Renal pelvis (tissue), 1 donor: ENCODE measurements at regions not wholly inside any gene's neighbourhood (a gene's known extent, or its start where the extent isn't known, plus 50 kb on each side); places are given as distances from the start of the nearest gene placed in this dataset.

Source experiments
- DNase-seq: peaks from one replicate; pipeline ENCODE4 v3.0.0-alpha.2; 2013

DNA sequence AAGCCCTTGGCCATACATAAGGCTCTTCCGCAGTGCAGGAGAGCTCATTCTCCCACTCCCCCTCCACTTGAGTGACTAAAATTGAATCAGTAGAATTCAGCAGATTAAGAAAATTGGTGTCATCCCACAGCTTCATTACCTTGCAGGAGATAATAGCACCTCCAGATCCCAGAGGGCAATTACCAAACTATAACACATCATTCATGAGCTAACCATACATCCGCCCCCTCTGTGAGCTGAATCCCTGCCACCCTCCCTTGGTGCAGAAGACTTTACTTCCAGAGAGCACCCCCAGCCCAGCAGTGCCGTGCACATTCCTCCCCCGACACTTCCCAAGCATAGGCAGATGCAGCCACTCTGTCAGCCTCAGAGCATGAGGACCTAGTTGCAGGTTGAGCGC is 496.5 kb upstream of the B3GAT1 start:
- no peak for DNase-seq

DNA sequence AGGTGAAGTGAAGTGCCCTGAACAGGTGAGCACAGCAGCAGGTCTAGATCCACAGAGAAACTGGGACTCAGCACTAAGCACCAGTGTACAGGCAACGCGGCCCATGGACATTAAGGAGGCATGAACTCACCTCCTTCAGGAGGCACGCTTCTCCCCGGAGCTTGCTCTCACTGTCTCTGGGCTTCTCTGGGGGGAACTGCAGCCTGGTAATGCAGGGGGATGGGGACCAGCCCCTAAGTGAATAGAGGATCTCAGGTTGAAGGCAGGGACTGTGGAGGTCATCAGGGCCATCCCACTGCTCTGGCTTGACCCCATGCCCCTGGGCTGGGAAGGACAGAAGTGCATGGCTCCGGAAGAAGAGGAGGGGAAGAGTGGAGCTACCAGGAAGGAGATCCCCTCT is 495.6 kb upstream of the B3GAT1 start:
- no peak for DNase-seq

DNA sequence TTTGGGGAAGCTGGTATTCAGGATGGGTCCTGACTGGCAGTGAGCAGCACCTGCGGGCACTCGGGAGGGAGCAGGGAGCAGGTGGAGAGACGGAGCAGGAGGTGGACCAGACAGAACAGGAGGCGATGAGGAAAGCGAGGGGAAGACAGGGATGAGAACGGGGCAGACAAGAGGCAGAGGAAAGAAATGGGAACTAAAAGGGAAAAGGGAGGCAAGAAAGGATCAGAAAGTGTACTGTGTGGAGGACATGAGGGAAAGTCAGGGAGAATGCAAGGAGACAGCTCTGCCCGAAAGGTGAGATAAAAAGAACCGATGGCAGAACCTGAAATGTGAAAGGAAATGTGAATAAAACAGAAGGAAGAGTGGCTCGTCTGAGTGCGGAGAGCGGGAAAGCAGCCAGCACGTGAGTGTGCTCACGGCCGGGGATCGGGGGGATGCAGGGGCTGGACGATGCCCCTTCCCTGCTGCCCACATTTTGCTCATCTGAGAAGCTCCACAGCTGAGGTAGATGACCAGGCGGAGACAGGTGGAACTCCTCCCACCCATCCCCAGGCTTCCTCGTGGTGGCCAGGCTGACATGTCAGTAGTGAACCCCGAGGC is 494.4 kb upstream of the B3GAT1 start:
- no peak for DNase-seq

DNA sequence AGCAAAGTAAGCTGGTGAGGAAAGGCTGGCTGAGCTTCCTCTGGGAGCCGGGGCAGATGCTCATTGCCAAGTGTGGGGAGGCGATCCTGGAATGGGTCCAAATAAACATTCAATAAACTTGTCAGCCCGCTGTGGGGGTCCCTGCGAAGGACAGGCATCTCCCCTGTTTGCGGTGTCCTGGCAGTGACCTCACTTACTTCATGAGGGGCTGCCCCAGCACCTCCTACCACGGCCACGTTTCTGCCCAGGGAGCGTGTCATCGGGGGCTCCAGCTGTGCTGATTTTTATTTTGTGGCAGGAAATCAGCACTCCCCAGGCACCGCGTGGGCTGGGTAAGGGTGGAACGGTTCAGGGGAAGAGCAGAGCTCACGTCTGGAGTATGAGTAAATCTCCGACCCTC is 493.9 kb upstream of the B3GAT1 start:
- no peak for DNase-seq

DNA sequence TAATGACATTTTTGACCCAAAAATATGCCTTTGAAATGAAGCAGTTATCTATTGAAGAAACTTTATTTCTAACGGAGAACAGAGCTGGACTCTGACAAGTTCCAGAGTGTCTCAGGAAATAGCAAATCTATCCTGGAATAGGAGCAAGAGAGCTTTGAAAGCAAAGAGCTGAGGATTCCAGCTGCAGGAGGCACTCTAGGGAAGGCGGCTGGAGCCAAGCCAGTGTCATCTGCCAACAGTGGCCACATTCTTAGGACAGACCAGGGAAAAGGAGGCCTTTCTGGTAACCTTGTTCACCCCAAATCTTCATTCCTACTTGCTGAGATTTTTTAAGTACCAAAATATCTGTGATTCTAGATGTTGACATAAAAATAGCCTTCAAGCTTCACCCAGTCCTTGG is 493.5 kb upstream of the B3GAT1 start:
- no peak for DNase-seq

DNA sequence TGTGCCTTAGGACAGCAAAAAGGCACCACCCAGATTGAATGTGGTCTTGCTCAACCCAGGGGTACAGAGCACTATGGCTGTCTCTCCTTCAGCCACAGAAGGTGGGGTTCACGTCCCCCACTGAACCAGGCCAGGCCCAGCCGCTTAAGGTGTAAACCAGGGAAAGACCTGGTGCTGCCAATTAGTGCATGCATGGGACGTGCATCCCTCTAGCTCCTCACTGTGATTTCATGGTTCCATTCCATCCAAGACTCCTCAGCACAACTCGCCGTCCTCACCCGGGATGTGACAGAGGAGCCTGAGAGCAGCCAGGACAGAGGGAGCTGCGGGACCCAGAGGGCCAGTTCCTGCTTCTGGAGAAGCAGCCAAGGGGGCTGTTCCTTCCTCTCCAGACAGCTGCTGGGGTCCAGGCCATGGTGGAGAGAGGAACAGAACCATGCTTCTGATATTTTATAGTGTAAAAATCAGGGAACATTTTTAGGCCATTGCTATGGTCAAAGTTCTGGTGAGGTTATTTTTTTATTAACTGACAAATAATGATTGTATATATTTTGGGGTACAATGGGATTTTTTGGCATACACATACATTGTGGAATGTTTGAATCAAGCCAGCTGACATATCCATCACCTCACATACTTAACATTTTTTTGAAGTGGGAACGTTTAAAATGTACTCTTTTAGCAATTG is 492.2 kb upstream of the B3GAT1 start:
- DNase-seq = no peak

DNA sequence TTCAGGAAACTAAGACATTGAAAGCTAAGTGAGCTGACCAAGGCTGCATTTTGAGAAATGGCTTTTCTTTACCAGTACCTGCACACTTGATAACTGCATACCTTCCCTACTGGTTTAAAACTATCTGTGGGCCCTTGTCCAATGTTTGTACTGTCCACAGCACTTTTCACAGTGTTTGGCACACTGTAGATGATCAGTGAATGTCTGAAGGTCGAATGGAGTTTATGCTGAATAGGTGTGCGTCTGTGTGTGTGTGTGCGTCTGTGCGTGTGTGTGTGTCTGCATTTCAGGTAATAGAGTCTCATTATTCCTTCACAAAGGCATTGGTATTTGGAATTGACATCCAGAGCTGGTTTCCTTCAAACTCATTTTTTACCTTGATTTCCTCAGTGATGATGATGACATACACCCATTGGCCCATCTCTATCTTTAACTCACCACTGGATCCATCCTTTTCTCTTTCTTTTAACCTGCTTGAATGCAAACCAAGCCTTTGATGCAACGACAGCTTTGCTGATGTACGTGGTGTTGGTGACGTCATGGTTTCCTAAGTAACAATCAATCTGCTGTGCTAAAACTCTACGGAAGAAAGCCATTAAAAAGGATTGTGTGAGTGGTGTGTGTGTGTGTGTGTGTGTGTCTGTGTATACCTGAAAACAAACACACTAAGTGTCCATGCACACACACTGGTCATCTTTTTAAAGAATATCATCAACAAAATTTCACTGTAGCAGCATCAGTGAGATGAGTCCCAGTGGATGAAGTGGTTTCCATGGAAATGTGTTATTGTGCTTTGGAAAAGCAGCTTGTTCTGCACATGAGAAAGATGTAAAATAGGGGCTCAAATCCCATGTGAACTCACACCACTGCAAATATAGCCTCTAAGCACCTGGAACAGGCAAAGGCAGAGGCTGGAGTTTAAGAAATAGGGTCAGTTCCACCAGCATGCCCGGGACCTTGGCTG is 490.2 kb upstream of the B3GAT1 start:
- DNase-seq = no peak

DNA sequence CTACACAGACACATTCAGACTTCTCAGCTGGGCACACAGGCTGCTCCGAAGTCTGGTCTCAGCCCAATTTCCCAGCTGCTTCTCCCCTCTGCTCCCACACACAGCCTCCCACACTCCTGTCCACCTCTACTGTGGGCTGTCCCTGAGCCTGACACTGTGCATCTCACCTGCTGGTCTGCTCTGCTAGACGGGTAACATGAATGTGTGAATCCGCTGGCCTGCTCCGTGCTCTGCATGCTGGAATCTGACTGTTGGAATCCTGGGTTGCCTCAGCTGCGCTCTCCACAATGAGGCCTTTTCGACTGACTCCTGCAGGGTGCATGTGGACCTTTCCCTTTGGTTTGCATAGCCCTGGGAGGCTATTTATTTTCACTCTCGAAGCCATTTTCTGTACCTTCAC is 489.5 kb upstream of the B3GAT1 start:
- no peak for DNase-seq

DNA sequence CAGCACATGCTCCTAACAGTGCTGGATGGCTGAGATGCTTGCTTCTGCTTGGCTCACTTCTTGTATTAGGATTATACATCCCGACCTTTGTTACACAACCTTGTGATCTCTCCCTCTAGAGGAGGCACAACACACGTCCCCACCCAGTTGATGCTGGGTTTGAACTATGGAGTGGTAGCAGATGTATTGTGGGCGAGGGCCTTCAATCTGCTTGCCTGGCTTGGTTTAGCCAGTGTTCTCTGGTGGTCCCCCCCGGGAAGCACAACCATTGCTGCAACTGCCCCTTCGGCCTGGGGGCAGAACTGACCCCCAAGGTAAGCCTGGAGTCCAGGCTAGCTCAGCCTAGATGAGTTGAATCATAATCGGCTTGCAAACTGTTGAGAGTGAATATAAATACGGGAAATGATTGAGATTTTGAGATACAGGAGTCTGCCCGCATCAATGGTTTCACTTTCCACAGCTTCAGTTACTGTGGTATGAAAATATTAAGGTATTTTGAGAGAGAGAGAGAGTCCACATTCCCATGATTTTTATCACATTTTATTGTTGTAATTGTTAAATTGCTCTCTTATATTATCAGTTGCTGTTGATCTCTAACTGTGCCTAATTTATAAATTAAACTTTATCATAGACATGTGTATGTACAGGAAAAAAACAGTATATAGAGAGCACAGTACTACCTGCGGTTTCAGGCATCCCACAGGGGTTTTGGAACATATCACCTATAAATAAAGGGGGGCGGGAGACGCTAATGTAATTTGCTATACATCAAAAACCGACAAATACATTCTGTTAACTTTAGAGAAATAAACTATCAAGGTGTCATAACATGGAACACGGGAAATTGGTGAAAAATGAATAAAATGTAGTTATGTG is 482.0 kb upstream of the B3GAT1 start:
- DNase-seq = no peak

DNA sequence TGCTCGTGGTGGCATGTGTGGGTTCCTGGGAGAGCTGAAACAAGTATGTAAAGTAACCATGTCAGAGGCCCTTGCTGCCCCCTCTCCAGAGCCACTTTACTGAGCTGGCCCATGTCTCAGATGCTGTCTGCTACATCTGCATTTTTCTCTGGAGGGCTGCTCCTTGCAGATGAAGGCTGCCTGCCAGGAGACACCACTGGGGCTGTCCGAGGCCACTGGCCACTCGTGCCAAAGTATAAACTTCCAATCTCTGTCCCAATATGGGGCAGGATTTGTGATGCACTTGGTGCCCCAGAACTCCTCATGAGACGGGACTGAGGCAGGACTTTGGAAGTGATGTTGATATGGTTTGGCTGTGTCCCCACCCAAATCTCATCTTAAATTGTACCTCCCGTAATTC is 478.4 kb upstream of the B3GAT1 start:
- DNase-seq = no peak

DNA sequence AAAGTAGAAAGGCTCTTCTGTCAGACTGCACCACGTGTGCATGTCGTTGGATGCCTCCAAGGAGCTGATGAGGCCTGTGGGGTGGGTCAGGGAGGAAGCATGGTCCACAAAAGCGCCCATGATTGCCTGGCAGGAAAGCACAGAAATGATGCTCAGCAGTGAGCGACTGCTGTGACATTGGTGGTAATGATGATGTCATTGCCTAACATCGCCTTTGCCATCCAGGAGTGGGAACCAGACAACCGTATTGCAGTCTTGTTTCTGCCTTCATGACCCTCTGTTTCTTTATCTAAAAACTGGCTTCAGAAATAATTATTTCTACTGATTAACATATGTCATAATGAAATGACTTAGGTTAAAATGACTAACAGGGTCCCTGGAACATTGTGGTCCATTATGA is 477.8 kb upstream of the B3GAT1 start:
- no peak for DNase-seq

DNA sequence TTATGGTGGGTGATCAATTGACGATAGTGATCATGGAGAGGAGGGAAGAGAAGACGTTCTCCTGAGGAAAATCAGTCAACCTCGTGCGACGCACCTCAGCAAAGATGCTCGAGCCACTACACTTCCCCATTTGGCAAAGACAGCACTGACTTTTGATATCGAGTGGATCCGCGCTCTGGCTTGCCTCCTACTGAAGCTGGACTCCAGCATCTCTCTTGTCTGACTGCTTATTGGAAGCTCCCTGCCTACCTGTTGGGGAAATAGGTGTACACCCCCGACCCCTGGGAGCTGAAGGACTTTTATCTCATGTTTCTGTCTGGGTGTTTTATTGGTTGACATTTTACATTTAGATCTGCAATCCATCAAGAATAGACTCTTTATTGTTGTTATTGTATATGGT is 476.8 kb upstream of the B3GAT1 start:
- no peak for DNase-seq

DNA sequence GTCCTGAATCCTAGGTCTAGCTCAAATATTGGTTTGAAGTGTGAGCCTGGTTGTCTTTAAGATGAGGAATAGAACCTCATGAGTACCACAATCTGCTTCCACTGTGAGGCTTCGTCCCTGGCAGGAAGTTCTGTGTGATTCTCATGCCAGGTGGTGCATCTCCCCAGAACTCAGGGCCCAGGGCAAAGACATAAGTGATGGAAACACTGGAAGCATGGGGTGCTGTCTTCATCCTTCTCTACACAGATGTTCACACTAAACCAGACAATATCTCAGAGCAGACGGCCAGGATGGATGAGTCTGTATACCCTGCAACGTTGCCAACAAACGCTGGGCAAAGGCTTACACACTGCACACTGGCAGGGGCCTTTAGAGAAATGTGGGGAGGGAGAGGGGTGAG is 475.9 kb upstream of the B3GAT1 start:
- no peak for DNase-seq

DNA sequence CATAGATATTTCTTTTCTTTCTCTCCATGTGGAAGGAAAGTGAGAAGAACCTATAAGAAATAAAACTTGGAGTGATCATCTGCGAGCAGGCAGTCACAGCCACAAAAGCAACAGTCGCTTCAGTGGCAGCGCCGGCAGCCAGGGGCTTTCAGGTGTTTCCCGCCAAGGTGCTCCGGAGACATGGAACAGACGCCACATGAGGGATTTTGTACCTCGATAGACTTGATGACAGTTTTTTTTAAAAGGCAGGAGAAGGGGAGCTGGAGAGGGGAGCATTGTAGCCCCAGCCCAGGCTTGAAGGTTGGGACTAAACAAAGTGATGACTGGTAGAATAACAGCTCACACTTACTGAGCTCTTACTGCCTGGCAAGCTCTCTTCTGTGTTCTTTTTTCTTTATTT is 471.4 kb upstream of the B3GAT1 start:
- DNase-seq = no peak

DNA sequence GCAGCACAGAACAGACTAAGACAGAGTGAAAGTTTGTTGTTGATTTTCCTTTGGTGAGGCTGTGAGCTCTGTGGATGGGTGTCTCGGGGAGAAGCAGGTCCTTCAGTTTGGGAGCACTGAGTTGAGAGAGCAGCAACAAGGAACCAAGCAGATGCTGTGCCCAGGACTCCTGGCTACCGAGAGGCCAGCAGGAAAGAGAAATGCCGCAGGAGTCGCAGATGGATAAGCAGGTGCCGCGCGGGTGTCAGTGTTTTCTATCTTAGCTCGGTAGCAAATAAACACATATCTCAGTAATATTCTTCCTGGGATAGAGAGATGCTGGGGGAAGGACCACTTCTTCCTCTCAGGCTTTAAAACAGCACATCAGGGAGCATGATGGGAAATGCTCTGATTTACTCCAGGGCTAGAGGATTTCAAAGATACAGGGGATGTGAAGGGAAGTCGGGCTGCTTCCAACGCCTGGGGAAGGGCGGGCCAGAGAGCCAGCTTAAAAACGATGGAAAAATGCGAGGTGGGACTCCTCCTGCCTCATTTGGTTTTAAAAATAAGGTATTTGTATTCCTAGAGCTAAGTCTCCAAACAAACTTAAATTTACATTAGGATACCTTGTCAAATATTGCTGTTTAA is 470.7 kb upstream of the B3GAT1 start:
- no peak for DNase-seq

DNA sequence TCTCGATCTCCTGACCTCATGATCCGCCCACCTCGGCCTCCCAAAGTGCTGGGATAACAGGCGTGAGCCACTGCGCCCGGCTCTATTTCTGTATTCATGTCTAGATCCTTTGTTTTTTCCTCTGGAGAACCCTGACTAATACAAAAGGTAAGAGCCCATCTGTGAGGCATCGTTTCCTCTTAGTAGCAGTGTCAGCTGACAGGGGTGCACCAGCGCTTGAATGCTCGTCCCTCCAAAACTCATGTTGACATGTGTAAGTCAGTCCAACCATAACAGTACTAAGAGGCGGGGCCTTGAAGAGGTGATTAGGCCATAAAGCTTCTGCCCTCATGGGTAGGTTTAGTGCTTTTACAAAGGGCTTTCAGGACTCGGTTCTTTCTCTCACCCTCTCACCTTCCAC is 470.1 kb upstream of the B3GAT1 start:
- no peak for DNase-seq

DNA sequence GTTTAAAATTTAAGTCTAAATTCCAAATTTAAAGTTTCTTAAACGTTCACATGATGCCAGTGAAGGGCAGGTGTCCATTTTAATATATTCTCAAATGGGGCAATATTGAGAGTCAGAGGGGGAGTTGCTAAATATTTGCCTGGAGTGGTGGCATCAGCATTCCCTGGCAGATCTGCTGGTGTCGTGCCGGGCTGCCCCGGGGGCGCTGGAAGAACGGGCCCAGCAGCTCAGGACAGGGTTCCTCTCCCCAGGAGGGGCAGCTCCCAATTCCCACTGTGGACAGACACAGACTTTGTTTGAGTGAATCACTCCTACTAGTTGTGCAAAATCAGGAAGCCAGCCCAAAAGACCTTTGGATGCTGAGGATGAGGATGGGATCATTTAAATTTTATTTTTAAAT is 468.7 kb upstream of the B3GAT1 start:
- DNase-seq = no peak

DNA sequence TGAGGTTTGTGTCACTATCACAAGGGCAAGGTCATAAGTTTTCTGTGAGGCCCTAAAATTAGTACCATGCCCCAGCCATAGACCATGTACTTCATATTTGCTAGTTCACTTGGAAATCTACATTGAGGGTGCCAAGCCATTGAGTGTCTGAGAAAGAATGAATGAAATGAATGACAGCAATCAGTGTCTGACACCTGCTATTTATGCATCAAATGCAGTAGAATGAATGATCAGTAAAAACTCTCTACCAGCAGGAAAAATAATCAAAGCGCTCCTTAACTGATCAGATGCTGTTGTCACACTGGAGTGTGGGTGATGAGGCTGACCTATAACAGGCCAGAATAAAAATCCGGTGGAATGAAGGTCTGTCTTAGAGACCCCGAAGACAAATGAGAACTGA is 467.9 kb upstream of the B3GAT1 start:
- DNase-seq = no peak

DNA sequence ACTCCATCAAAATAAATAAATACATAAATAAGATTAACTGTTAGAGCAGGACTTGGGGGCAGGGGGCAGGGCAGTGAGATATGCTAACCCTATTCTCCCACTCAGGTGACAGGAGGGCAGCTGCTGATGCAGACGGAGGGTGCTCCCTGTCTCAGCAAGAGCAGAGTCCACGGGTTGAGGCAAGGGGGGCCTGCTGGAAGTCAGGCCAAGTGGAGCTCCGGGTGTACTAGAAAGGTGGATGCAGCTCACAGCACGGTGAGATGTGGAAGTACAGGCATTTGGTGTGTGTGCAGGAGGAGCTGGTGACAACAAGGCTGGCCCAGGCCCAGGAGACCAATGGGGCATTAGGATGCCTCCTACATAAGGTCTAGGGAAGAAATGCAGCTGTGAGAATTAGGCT is 467.3 kb upstream of the B3GAT1 start:
- no peak for DNase-seq

DNA sequence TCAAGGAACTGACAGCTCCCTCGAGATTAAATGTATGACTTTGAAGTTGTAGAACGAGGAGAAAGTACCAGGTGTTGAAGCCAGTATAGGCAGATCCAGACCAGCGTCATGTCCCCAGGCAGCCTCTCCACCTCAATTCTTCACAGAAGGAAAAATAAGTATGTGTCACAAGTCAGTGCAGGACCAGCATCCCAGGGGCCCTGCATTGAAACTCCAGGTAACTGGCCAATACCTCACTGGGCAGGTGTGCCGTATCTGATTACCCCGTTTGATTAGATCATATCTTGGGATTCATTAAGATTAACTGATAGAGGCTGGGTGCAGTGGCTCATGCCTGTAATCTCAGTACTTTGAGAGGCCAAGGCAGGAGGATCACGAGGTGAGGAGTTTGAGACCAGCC is 466.7 kb upstream of the B3GAT1 start:
- no peak for DNase-seq

DNA sequence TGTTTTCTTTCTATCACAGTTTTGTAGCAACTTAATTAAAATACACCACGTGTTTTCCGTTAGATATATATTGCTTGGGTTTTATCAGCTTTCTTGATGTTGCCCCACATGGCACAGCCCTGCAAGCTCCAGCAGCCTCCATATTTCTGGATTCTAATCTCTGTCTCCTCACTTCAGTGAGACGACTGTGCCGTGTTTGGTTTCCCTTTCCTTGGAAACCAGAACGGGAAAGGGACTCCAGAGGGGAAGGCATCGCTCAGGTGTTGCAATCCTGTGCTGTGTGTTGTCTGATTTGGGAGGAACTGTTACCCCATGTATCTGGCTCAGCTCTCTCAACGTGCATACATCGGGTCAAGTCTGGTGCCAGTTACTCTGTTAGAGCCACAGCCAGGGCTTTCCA is 464.2 kb upstream of the B3GAT1 start:
- DNase-seq = no peak
